ENCODE measurements at regions not wholly inside any gene's neighbourhood (a gene's known extent, or its start where the extent isn't known, plus 50 kb on each side); places are given as distances from the start of the nearest gene placed in this dataset.

DNA sequence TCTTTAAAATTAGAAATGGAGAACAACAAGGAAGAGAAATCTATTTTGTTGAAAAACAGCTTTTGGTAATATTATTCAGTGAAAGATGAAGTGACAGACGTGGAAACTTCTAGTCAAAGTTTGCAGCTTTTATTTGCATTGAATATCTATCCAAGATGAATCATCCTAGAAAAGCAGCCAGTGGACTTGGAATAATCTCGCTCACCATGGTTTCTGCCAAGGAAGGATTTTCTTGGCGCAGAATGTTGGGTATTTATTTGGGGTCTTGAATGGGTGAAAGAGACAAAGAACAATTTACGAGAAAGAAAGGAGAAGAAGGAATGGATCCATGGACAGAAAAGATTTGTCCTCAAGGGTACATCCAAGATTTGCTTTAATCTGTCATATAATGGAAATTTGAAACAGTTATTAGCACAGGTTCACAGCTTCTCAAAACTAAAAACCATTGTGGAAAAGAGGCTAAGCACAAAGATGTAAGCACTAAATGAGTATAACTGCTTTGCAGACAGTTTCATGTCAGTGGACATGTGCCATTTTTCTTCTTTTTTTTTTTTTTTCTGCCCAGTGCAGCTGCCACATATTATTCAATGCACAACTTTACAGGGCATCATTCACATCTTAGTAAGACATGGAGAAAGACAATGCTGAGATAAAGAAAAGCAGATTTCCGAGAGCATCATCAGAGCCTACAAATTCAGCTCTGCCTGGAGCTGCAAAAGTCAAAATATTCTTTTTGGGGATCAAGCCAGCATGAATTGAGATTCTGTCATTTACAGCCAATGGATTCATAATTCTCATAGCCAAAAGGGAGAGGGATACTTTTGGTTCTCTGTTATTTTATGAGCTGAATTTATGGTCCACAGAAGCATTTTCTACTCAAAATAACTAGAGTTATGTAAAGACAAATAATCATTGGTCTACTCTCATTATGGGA lies 333.7 kb downstream of the DAD1 start:
- no peak for TF ChIP-seq POLR2A (IDR thresholded peaks at IDR 0.05)
- TF ChIP-seq, protein P1, sequence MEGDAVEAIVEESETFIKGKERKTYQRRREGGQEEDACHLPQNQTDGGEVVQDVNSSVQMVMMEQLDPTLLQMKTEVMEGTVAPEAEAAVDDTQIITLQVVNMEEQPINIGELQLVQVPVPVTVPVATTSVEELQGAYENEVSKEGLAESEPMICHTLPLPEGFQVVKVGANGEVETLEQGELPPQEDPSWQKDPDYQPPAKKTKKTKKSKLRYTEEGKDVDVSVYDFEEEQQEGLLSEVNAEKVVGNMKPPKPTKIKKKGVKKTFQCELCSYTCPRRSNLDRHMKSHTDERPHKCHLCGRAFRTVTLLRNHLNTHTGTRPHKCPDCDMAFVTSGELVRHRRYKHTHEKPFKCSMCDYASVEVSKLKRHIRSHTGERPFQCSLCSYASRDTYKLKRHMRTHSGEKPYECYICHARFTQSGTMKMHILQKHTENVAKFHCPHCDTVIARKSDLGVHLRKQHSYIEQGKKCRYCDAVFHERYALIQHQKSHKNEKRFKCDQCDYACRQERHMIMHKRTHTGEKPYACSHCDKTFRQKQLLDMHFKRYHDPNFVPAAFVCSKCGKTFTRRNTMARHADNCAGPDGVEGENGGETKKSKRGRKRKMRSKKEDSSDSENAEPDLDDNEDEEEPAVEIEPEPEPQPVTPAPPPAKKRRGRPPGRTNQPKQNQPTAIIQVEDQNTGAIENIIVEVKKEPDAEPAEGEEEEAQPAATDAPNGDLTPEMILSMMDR (IDR thresholded peaks at IDR 0.05): no peak
- Histone ChIP-seq H3K4me3 (no peak overlapping the region), H3K9me3 (no peaks in the 10 kb centered on the region), H3K27me3 (no peaks in the 10 kb centered on the region), H3K4me1 (no peaks in the 10 kb centered on the region), H3K36me3 (ENCODE audit: low read depth, missing control alignments) (no peaks in the 10 kb centered on the region), H3K27ac (no peak overlapping the region)
- 83 to 91% methylated on average over 5 of the region's 5 CpGs for WGBS, 2 donors
- no peak for DNase-seq
- intact Hi-C loops (cut with DNase I; ENCODE audit: low total_unique reads): no loop called here

- Histone ChIP-seq H3K27ac (no peak overlapping the region), H3K4me3 (no peak overlapping the region), H3K4me1 (no peaks in the 10 kb centered on the region), H3K36me3 (ENCODE audit: low read depth, missing control alignments) (no peaks in the 10 kb centered on the region), H3K9me3 (no peaks in the 10 kb centered on the region), H3K27me3 (no peaks in the 10 kb centered on the region)
- 43 to 49% methylated on average over 4 of the region's 4 CpGs for WGBS, 2 donors
- intact Hi-C loops (cut with DNase I; ENCODE audit: low total_unique reads): no loop called here
- TF ChIP-seq POLR2A (IDR thresholded peaks at IDR 0.05): no peak
- TF ChIP-seq, protein P1 (IDR thresholded peaks at IDR 0.05): no peak
- no peak for DNase-seq
Measured at GRCh38 chr14:22252686-22253085, 336.3 kb downstream of the DAD1 start.

- H3K9me3 ChIP-seq: no peaks in the 10 kb centered on the region
- 23 to 33% methylated on average over 1 of the region's 1 CpG for WGBS, 2 donors
- intact Hi-C loops (cut with DNase I; ENCODE audit: low total_unique reads): no loop called here
- no peak overlapping the region for H3K4me3 ChIP-seq
- no peak overlapping the region for H3K27ac ChIP-seq
- H3K27me3 ChIP-seq: no peaks in the 10 kb centered on the region
- no peaks in the 10 kb centered on the region for H3K4me1 ChIP-seq
- no peak for DNase-seq
- H3K36me3 ChIP-seq (ENCODE audit: low read depth, missing control alignments): no peaks in the 10 kb centered on the region
- no peak for TF ChIP-seq POLR2A (IDR thresholded peaks at IDR 0.05)
- TF ChIP-seq, protein P1 (IDR thresholded peaks at IDR 0.05): no peak
Measured at GRCh38 chr14:22251090-22251489, 337.9 kb downstream of the DAD1 start.

- Histone ChIP-seq H3K27ac (no peak overlapping the region), H3K27me3 (no peaks in the 10 kb centered on the region), H3K36me3 (ENCODE audit: low read depth, missing control alignments) (no peaks in the 10 kb centered on the region), H3K4me1 (no peaks in the 10 kb centered on the region), H3K4me3 (no peak overlapping the region), H3K9me3 (no peaks in the 10 kb centered on the region)
- no peak for TF ChIP-seq POLR2A (IDR thresholded peaks at IDR 0.05)
- TF ChIP-seq, protein P1 (IDR thresholded peaks at IDR 0.05): no peak
- DNase-seq: no peak
- intact Hi-C loops (cut with DNase I; ENCODE audit: low total_unique reads): no loop called here
- WGBS, 2 donors: 71 to 79% methylated on average over 4 of the region's 4 CpGs
Measured at GRCh38 chr14:22249770-22250169, 339.3 kb downstream of the DAD1 start.
